ENCODE measurements at regions not wholly inside any gene's neighbourhood (a gene's known extent, or its start where the extent isn't known, plus 50 kb on each side); places are given as distances from the start of the nearest gene placed in this dataset.
"Not testable (repeated sequence)": the region's sequence is repeated elsewhere in the genome, so short reads cannot be mapped to it uniquely, and the experiment has no call there.

- DNase-seq: no peak
Observed at GRCh38 chr2:2730301-2730833, 399.3 kb upstream of the MYT1L start.

- DNase-seq: no peak
Observed at GRCh38 chr2:2729246-2729645, 398.2 kb upstream of the MYT1L start.

GRCh38 chr2:2728635-2729034 is 397.6 kb upstream of the MYT1L start:
- DNase-seq: no peak

GRCh38 chr2:2727876-2728511 is 396.9 kb upstream of the MYT1L start:
- DNase-seq: no peak

- no peak for DNase-seq
Observed at GRCh38 chr2:2726163-2726562, 395.1 kb upstream of the MYT1L start.

GRCh38 chr2:2723064-2723463 is 392.0 kb upstream of the MYT1L start:
- no peak for DNase-seq

GRCh38 chr2:2721296-2721835 is 390.3 kb upstream of the MYT1L start:
- no peak for DNase-seq

- not testable (repeated sequence) for DNase-seq
Observed at GRCh38 chr2:2720806-2721205, 389.7 kb upstream of the MYT1L start.

GRCh38 chr2:2720351-2720750 is 389.3 kb upstream of the MYT1L start:
- DNase-seq: no peak

- no peak for DNase-seq
Observed at GRCh38 chr2:2719781-2720180, 388.7 kb upstream of the MYT1L start.

- no peak for DNase-seq
Observed at GRCh38 chr2:2719015-2719414, 387.9 kb upstream of the MYT1L start.

- DNase-seq: no peak
Observed at GRCh38 chr2:2717406-2717805, 386.3 kb upstream of the MYT1L start.

- no peak for DNase-seq
Observed at GRCh38 chr2:2716771-2717170, 385.7 kb upstream of the MYT1L start.

- no peak for DNase-seq
Observed at GRCh38 chr2:2715036-2715818, 384.2 kb upstream of the MYT1L start.

GRCh38 chr2:2714408-2714807 is 383.3 kb upstream of the MYT1L start:
- no peak for DNase-seq

GRCh38 chr2:2709431-2709770 is 378.3 kb upstream of the MYT1L start:
- DNase-seq: no peak

GRCh38 chr2:2708575-2709430 is 377.7 kb upstream of the MYT1L start:
- DNase-seq: no peak

GRCh38 chr2:2707206-2707991 is 376.3 kb upstream of the MYT1L start:
- no peak for DNase-seq

- no peak for DNase-seq
Observed at GRCh38 chr2:2706306-2706705, 375.2 kb upstream of the MYT1L start.

GRCh38 chr2:2705871-2706270 is 374.8 kb upstream of the MYT1L start:
- no peak for DNase-seq

GRCh38 chr2:2704428-2705090 is 373.5 kb upstream of the MYT1L start:
- no peak for DNase-seq

All from 8988T (cell line).